B cell (primary cell): ENCODE measurements at regions not wholly inside any gene's neighbourhood (a gene's known extent, or its start where the extent isn't known, plus 50 kb on each side); places are given as distances from the start of the nearest gene placed in this dataset.

ENCODE experiments used
- EZH2 ChIP-seq: IDR thresholded peaks from 2 replicates; pipeline ENCODE4 v1.6.1; 2012; ENCODE audit warnings: borderline replicate concordance, low read depth, mild to moderate bottlenecking, moderate library complexity, low read length; ENCODE audit not compliant: insufficient read depth, poor library complexity, severe bottlenecking
- TF ChIP-seq, protein P1 (sequence below): fragments of 200-600 bp; IDR thresholded peaks from one replicate; pipeline ENCODE4 v1.8.0; 2022; ENCODE audit warnings: antibody characterized with exemption, mild to moderate bottlenecking

GRCh38 chr13:66001140-66001539, 1229.0 kb downstream of the PCDH9 start:
- TF ChIP-seq, protein P1, sequence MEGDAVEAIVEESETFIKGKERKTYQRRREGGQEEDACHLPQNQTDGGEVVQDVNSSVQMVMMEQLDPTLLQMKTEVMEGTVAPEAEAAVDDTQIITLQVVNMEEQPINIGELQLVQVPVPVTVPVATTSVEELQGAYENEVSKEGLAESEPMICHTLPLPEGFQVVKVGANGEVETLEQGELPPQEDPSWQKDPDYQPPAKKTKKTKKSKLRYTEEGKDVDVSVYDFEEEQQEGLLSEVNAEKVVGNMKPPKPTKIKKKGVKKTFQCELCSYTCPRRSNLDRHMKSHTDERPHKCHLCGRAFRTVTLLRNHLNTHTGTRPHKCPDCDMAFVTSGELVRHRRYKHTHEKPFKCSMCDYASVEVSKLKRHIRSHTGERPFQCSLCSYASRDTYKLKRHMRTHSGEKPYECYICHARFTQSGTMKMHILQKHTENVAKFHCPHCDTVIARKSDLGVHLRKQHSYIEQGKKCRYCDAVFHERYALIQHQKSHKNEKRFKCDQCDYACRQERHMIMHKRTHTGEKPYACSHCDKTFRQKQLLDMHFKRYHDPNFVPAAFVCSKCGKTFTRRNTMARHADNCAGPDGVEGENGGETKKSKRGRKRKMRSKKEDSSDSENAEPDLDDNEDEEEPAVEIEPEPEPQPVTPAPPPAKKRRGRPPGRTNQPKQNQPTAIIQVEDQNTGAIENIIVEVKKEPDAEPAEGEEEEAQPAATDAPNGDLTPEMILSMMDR: no peak
- no peak for TF ChIP-seq EZH2
